AG09309 (cell line): ENCODE measurements at regions not wholly inside any gene's neighbourhood (a gene's known extent, or its start where the extent isn't known, plus 50 kb on each side); places are given as distances from the start of the nearest gene placed in this dataset.

Experiments used
- DNase-seq: peaks from one replicate; pipeline ENCODE4 v3.0.0-alpha.2; 2010; ENCODE audit warnings: low read depth
- H3K4me3 ChIP-seq: 2 replicates; pipeline ENCODE4 v1.5.1; 2011; ENCODE audit warnings: mild to moderate bottlenecking, low read depth, low read length, moderate library complexity; ENCODE audit not compliant: control insufficient read depth
- CTCF ChIP-seq: IDR thresholded peaks from 2 replicates; pipeline ENCODE4 v1.5.1; 2011; ENCODE audit warnings: mild to moderate bottlenecking, low read depth, low read length, inconsistent platforms; ENCODE audit not compliant: insufficient read depth, control insufficient read depth; ENCODE audit errors: missing control alignments

- no peak for TF ChIP-seq CTCF
- H3K4me3 ChIP-seq = no peak overlapping the region
- DNase-seq = no peak
Observed at GRCh38 chr4:98803251-98803650, 125.7 kb downstream of the EIF4E start.

DNA sequence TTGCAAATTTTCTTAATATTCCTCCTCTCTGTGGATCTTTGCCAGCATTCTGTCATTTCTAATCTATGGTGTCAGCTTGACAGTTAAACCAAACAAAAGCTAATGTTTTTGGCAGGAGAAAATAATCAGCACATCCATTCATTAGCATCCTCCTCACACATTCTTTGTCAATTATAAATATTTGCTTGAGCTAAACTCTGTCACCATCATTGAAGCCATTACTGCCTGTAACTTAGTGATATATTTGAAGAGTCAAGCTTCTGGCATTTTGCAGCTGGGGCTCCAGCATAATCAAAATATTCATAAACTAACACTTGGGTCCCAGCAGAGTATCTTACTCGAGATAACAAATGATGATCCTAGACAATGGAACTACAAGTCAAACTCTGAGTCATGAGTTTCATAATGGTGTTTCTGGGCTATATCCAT is 126.1 kb downstream of the EIF4E start:
- no peak overlapping the region for H3K4me3 ChIP-seq
- DNase-seq = no peak
- TF ChIP-seq CTCF = no peak

- H3K4me3 ChIP-seq = no peak overlapping the region
- DNase-seq = no peak
- TF ChIP-seq CTCF = no peak
Observed at GRCh38 chr4:98801259-98801725, 127.6 kb downstream of the EIF4E start.

DNA sequence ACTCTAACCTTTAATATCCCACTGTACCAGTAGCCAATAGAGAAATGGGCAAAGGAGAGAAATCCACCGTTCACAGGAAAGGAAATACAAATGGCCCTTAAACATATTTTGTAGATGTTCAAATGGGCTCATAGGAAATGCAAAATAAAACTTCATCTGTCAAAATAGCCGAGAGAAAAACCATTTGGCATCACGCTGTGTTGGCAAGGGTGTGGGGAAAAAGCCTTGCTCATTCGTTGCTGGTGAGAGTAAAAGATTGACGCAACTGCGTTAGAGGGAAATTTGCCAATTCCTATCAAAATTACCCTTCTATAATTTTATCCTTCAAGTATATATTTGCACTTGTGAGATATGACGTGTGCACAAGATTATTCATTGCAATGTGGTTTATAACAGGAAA is 131.9 kb downstream of the EIF4E start:
- no peak for TF ChIP-seq CTCF
- no peak for DNase-seq
- H3K4me3 ChIP-seq = no peak overlapping the region

DNA sequence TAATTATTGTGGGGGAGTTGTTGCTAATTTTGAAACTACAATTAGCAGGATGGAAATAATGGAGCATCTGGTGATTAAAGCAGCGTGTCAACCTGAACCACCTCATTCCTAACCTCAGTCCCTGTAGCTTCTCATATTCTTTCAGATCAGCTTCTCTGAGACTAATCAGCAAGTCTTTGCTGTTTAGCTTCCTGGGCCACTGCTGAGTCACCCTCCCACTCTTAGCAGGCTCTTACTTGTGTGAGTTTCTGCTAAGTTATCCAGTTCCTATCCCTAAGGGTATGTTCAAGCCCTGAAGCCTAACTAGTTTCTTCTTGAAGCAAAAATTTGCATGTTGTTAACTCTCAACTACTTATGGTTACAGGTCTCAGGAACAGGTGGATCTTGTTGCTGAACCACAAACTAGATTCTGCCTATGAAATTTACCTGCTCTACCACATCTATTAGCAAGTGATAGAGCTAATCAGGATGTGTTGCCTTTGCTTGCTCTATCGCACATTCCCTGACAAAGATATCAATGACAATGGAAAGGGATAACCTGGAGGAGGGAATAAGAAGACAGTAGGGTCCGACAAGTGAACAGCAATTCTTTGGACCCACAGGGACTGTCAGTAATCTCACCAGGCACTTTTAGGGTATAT is 134.2 kb downstream of the EIF4E start:
- no peak for TF ChIP-seq CTCF
- peak; percentile 33 for DNase-seq
- no peak overlapping the region for H3K4me3 ChIP-seq

DNA sequence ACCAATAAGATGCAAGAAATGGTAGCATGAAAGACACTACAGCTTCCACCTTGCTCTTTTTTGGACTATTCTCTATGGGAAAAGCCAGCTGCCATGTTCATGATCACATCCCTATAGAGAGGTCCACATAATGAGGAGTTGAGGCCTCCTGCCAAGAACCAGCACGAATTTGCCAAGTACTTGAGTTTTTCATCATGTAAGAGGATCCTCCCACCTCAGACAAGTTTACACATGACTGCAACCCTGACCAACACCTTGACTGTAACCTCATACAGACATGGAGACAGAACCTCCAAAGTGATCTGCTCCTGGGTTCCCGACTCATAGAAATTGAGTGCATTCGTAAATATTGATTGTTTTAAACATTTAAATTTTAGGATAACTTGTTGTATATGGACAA is 135.2 kb upstream of the TSPAN5 start:
- no peak for TF ChIP-seq CTCF
- H3K4me3 ChIP-seq = no peak overlapping the region
- no peak for DNase-seq

GRCh38 chr4:98786866-98787265 is 128.5 kb upstream of the TSPAN5 start:
- no peak for DNase-seq
- no peak overlapping the region for H3K4me3 ChIP-seq
- TF ChIP-seq CTCF = peak; percentile 28
